ENCODE measurements at regions not wholly inside any gene's neighbourhood (a gene's known extent, or its start where the extent isn't known, plus 50 kb on each side); places are given as distances from the start of the nearest gene placed in this dataset.

GRCh38 chr2:12278217-12278750, 438.5 kb upstream of the TRIB2 start:
- Histone ChIP-seq H3K27me3 (no peaks in the 10 kb centered on the region), H3K4me3 (no peak overlapping the region), H3K27ac (no peak overlapping the region), H3K4me1 (replicated peaks in 1 of 2) (peaks cover 10 to 11% of the 10 kb centered on the region in 2 donors), H3K9me3 (replicated peaks in 1 of 3) (no peaks in the 10 kb centered on the region), H3K36me3 (replicated peaks in 1 of 2) (no peaks in the 10 kb centered on the region)
- TF ChIP-seq POLR2A (IDR thresholded peaks at IDR 0.05), result no peak
- TF ChIP-seq, protein P1, sequence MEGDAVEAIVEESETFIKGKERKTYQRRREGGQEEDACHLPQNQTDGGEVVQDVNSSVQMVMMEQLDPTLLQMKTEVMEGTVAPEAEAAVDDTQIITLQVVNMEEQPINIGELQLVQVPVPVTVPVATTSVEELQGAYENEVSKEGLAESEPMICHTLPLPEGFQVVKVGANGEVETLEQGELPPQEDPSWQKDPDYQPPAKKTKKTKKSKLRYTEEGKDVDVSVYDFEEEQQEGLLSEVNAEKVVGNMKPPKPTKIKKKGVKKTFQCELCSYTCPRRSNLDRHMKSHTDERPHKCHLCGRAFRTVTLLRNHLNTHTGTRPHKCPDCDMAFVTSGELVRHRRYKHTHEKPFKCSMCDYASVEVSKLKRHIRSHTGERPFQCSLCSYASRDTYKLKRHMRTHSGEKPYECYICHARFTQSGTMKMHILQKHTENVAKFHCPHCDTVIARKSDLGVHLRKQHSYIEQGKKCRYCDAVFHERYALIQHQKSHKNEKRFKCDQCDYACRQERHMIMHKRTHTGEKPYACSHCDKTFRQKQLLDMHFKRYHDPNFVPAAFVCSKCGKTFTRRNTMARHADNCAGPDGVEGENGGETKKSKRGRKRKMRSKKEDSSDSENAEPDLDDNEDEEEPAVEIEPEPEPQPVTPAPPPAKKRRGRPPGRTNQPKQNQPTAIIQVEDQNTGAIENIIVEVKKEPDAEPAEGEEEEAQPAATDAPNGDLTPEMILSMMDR (IDR thresholded peaks at IDR 0.05), result no peak
- 86 to 92% (median 89%) methylated on average over 4 of the region's 4 CpGs for WGBS, 4 donors
- no peak for DNase-seq
- intact Hi-C loops (cut with DNase I), result no loop called here

- H3K36me3 ChIP-seq (replicated peaks in 1 of 2), result no peaks in the 10 kb centered on the region
- no peak for DNase-seq
- no peaks in the 10 kb centered on the region for H3K9me3 ChIP-seq (replicated peaks in 1 of 3)
- peaks cover 0 to 9% of the 10 kb centered on the region in 2 donors for H3K4me1 ChIP-seq (replicated peaks in 1 of 2)
- no peak overlapping the region for H3K4me3 ChIP-seq
- 77 to 93% (median 86%) methylated on average over 3 of the region's 3 CpGs for WGBS, 4 donors
- TF ChIP-seq, protein P1 (IDR thresholded peaks at IDR 0.05), result no peak
- TF ChIP-seq POLR2A (IDR thresholded peaks at IDR 0.05), result no peak
- intact Hi-C loops (cut with DNase I), result no loop called here
- no peak overlapping the region for H3K27ac ChIP-seq
- no peaks in the 10 kb centered on the region for H3K27me3 ChIP-seq
These were observed 433.7 kb upstream of the TRIB2 start for GRCh38 chr2:12282780-12283695.

- Histone ChIP-seq H3K27me3 (no peaks in the 10 kb centered on the region), H3K9me3 (replicated peaks in 1 of 3) (no peaks in the 10 kb centered on the region), H3K36me3 (replicated peaks in 1 of 2) (no peaks in the 10 kb centered on the region), H3K4me1 (replicated peaks in 1 of 2) (peaks cover 0 to 9% of the 10 kb centered on the region in 2 donors), H3K4me3 (no peak overlapping the region), H3K27ac (no peak overlapping the region)
- intact Hi-C loops (cut with DNase I), result no loop called here
- no peak for DNase-seq
- TF ChIP-seq POLR2A (IDR thresholded peaks at IDR 0.05), result no peak
- TF ChIP-seq, protein P1 (IDR thresholded peaks at IDR 0.05), result no peak
- 81 to 97% (median 94%) methylated on average over 5 of the region's 5 CpGs for WGBS, 4 donors
These were observed 432.7 kb upstream of the TRIB2 start for GRCh38 chr2:12284037-12284436.

GRCh38 chr2:12284487-12284886, 432.2 kb upstream of the TRIB2 start:
- Histone ChIP-seq H3K27me3 (no peaks in the 10 kb centered on the region), H3K9me3 (replicated peaks in 1 of 3) (no peaks in the 10 kb centered on the region), H3K4me3 (no peak overlapping the region), H3K4me1 (replicated peaks in 1 of 2) (peaks cover 0 to 9% of the 10 kb centered on the region in 2 donors), H3K36me3 (replicated peaks in 1 of 2) (no peaks in the 10 kb centered on the region), H3K27ac (no peak overlapping the region)
- TF ChIP-seq, protein P1 (IDR thresholded peaks at IDR 0.05), result no peak
- no peak for TF ChIP-seq POLR2A (IDR thresholded peaks at IDR 0.05)
- 84 to 94% (median 91%) methylated on average over 2 of the region's 2 CpGs for WGBS, 4 donors
- DNase-seq, result no peak
- intact Hi-C loops (cut with DNase I), result no loop called here
